VCaP (cell line): ENCODE measurements at regions not wholly inside any gene's neighbourhood (a gene's known extent, or its start where the extent isn't known, plus 50 kb on each side); places are given as distances from the start of the nearest gene placed in this dataset.

Source experiments
- H3K27ac ChIP-seq: fragments of 450-650 bp; 2 replicates; pipeline ENCODE4 v1.5.1; 2017
- CTCF ChIP-seq: fragments of 450-650 bp; conservative IDR thresholded peaks from 2 replicates; pipeline ENCODE4 v1.5.1; 2017; ENCODE audit warnings: mild to moderate bottlenecking, moderate library complexity

GRCh38 chr1:30491831-30492230 lies 231.6 kb downstream of the MATN1 start:
- H3K27ac ChIP-seq: no peak overlapping the region
- no peak for TF ChIP-seq CTCF

DNA sequence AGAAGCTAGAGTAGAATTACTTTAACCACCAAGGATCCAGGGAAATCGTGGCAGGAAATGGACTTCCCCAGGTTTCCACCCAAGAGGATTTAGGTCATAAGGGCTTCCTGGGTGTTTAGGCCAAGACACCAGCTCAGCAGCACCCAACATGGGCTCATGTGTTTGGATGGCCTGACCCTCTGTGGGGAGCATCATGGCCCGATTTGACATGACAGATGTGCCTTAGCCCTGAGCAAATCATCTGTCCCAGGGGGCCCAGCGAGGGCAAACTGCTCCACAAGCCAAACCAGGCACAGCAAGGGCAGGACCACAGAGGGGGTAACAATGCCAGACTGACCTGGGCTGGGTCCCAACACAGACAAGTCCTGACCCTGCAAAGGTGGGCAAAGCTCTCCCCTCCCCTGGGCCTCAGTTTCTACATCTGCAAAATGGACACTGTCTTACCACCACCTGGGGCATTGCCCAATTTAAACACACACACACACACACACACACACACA lies 232.8 kb downstream of the MATN1 start:
- TF ChIP-seq CTCF: no peak
- H3K27ac ChIP-seq: no peak overlapping the region

GRCh38 chr1:30489737-30490389 lies 233.5 kb downstream of the MATN1 start:
- no peak for TF ChIP-seq CTCF

DNA sequence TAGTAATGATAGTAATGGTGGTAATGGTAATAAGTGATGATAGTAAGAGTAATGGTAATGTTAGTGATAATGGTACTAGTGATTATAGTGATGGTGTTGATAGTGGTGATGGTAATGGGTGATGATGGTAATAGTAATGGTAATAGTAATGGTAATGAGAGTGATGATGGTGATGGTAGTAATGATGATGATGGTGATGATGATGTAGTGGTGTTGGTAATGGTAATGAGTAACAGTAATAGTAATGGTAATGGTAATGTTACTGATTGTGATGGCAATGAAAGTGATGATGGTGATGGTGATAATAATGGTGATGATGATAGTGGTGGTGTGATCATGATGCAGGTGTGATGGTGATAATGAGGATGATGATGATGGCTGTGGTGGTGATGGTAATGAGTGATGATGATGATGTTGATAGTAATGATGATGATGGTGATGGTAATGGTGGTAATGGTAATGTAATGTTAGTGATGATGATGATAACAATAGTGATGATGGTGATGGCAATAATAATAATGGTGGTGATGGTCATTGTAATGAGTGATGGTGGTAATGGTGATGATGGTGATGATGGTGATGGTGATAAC lies 235.0 kb downstream of the MATN1 start:
- no peak for TF ChIP-seq CTCF
- no peak overlapping the region for H3K27ac ChIP-seq

More at GRCh38 chr1:30489737-30490389, 233.5 kb downstream of the MATN1 start:
- H3K27ac ChIP-seq: no peak overlapping the region

GRCh38 chr1:30487042-30487441 lies 236.3 kb downstream of the MATN1 start:
- no peak overlapping the region for H3K27ac ChIP-seq

DNA sequence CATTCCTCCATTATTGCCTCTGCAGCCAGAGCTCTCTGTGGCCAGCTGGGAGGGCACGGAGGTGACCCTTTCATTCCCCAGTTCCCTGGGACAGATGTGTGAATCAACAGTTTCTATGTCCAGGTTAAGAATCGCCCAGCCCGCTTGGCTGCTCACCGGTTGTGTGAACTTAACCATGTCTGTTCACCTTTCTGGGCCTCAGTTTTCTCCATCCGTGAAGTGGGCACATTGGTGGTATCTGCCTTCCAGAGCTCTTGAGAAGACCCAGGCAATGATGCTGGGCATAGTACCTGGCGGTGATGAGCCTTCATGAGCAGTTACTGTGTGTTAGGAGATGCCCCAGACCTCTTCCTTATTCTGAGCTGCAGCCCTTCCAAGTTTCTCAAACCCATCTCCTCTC lies 238.3 kb downstream of the MATN1 start:
- no peak for TF ChIP-seq CTCF
- no peak overlapping the region for H3K27ac ChIP-seq

More at GRCh38 chr1:30487042-30487441, 236.3 kb downstream of the MATN1 start:
- TF ChIP-seq CTCF: no peak

- TF ChIP-seq CTCF: no peak
- no peak overlapping the region for H3K27ac ChIP-seq
Observed at GRCh38 chr1:30484668-30485067, 238.7 kb downstream of the MATN1 start.
